ENCODE measurements at regions not wholly inside any gene's neighbourhood (a gene's known extent, or its start where the extent isn't known, plus 50 kb on each side); places are given as distances from the start of the nearest gene placed in this dataset.

- no peak for DNase-seq
Measured at GRCh38 chr20:59438201-59438600, 137.8 kb downstream of the EDN3 start.

GRCh38 chr20:59439243-59439642, 138.8 kb downstream of the EDN3 start:
- no peak for DNase-seq

- DNase-seq = no peak
Measured at GRCh38 chr20:59441306-59441705, 140.9 kb downstream of the EDN3 start.

GRCh38 chr20:59441860-59442810, 141.7 kb downstream of the EDN3 start:
- no peak for DNase-seq

- DNase-seq = no peak
Measured at GRCh38 chr20:59443550-59443949, 143.1 kb downstream of the EDN3 start.

GRCh38 chr20:59446376-59446775, 146.0 kb downstream of the EDN3 start:
- no peak for DNase-seq

GRCh38 chr20:59448196-59448595, 147.8 kb downstream of the EDN3 start:
- no peak for DNase-seq

- DNase-seq = no peak
Measured at GRCh38 chr20:59448851-59449444, 148.5 kb downstream of the EDN3 start.

- DNase-seq = no peak
Measured at GRCh38 chr20:59451066-59451630, 150.7 kb downstream of the EDN3 start.

- no peak for DNase-seq
Measured at GRCh38 chr20:59451641-59452040, 151.2 kb downstream of the EDN3 start.

- DNase-seq = no peak
Measured at GRCh38 chr20:59452856-59453255, 151.5 kb upstream of the PHACTR3 start.

- DNase-seq = no peak
Measured at GRCh38 chr20:59453759-59454560, 150.4 kb upstream of the PHACTR3 start.

GRCh38 chr20:59455402-59456341, 148.7 kb upstream of the PHACTR3 start:
- DNase-seq = no peak

GRCh38 chr20:59456342-59457279, 147.7 kb upstream of the PHACTR3 start:
- DNase-seq = no peak

GRCh38 chr20:59458645-59459044, 145.7 kb upstream of the PHACTR3 start:
- no peak for DNase-seq

GRCh38 chr20:59459586-59459985, 144.8 kb upstream of the PHACTR3 start:
- DNase-seq = no peak

GRCh38 chr20:59460352-59460751, 144.0 kb upstream of the PHACTR3 start:
- DNase-seq = no peak

GRCh38 chr20:59461526-59461925, 142.8 kb upstream of the PHACTR3 start:
- DNase-seq = no peak

GRCh38 chr20:59462249-59462648, 142.1 kb upstream of the PHACTR3 start:
- DNase-seq = no peak

- no peak for DNase-seq
Measured at GRCh38 chr20:59463541-59463940, 140.8 kb upstream of the PHACTR3 start.
